GM23338 (cell line): ENCODE measurements at regions not wholly inside any gene's neighbourhood (a gene's known extent, or its start where the extent isn't known, plus 50 kb on each side); places are given as distances from the start of the nearest gene placed in this dataset. TPM values are rescaled to one million over a fixed set of nuclear protein-coding genes. Genes with fewer than 3 reads are reported as not detected.

Source experiments
- JUNB ChIP-seq: IDR thresholded peaks from one replicate; pipeline ENCODE4 v1.6.1; 2016; ENCODE audit warnings: antibody characterized with exemption; ENCODE audit not compliant: unreplicated experiment
- STAT1 ChIP-seq: IDR thresholded peaks from one replicate; pipeline ENCODE4 v1.6.1; 2016; ENCODE audit warnings: antibody characterized with exemption; ENCODE audit not compliant: unreplicated experiment
- ZNF114 ChIP-seq: fragments of 250-450 bp; sonication (Bioruptor Pico); IDR thresholded peaks from 2 replicates; pipeline ENCODE4 v1.5.0; 2020; ENCODE audit warnings: mild to moderate bottlenecking, moderate library complexity
- small RNA-seq: library from RNA; depleted of rRNA; stranded (forward); fragments of <200 nt; gene quantifications from one replicate; pipeline ENCODE3, GENCODE V24; 2014; ENCODE audit warnings: low replicate concordance
- TF ChIP-seq, protein P1 (sequence below), 2 experiments: fragments of 200-600 bp in 1 of 2; sonication (generic) in 1 of 2; conservative IDR thresholded peaks; 2 replicates each; pipeline versions ENCODE4 v1.5.1 to v1.6.1; 2016 to 2017; ENCODE audit warnings: antibody characterized with exemption in 2 of 2, low read depth in 2 of 2, mild to moderate bottlenecking in 2 of 2, moderate library complexity in 1 of 2

DNA sequence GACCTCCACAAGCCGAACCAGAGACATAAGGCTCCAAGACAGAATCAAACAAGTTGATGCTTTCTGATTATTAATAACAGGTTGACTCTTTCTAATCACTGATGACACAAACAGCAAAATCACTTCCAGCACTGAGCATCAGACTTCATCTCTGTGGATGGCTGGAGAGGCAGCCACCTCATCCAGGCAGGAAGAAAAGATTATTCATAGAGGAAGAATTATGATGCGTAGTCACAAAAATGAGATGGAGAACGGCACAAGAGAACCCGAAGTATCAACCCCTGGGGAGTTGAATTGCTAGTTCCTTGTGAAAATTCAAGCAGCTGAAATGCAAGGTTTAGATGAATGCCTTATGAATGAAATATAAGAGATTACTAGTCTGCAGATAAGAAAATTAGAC, 49.9 kb upstream of the LMCD1 start (continued):
- no peak for TF ChIP-seq ZNF114 (CRISPR knock-in tag)
- no peak for TF ChIP-seq JUNB
- TF ChIP-seq STAT1, result no peak
- TF ChIP-seq, protein P1, sequence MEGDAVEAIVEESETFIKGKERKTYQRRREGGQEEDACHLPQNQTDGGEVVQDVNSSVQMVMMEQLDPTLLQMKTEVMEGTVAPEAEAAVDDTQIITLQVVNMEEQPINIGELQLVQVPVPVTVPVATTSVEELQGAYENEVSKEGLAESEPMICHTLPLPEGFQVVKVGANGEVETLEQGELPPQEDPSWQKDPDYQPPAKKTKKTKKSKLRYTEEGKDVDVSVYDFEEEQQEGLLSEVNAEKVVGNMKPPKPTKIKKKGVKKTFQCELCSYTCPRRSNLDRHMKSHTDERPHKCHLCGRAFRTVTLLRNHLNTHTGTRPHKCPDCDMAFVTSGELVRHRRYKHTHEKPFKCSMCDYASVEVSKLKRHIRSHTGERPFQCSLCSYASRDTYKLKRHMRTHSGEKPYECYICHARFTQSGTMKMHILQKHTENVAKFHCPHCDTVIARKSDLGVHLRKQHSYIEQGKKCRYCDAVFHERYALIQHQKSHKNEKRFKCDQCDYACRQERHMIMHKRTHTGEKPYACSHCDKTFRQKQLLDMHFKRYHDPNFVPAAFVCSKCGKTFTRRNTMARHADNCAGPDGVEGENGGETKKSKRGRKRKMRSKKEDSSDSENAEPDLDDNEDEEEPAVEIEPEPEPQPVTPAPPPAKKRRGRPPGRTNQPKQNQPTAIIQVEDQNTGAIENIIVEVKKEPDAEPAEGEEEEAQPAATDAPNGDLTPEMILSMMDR (conservative IDR thresholded peaks at IDR 0.05; ENCODE audit: low read depth in 2 of 2), result no peak

Small RNA genes lying in the stretch of these regions (small RNA-seq; reads per million reads assigned to genes)
- not detected for gene RNU4ATAC17P
